22Rv1 (cell line): ENCODE measurements at regions not wholly inside any gene's neighbourhood (a gene's known extent, or its start where the extent isn't known, plus 50 kb on each side); places are given as distances from the start of the nearest gene placed in this dataset.

ENCODE experiments used
- H3K27ac ChIP-seq: fragments of 450-650 bp; 2 replicates; pipeline ENCODE4 v1.5.1; 2017
- CTCF ChIP-seq: fragments of 450-650 bp; IDR thresholded peaks from 2 replicates; pipeline ENCODE4 v1.5.1; 2017; ENCODE audit warnings: mild to moderate bottlenecking
- ZFX ChIP-seq: fragments of 450-650 bp; IDR thresholded peaks from 2 replicates; pipeline ENCODE4 v1.6.1; 2017; ENCODE audit warnings: antibody characterized with exemption, borderline replicate concordance

DNA sequence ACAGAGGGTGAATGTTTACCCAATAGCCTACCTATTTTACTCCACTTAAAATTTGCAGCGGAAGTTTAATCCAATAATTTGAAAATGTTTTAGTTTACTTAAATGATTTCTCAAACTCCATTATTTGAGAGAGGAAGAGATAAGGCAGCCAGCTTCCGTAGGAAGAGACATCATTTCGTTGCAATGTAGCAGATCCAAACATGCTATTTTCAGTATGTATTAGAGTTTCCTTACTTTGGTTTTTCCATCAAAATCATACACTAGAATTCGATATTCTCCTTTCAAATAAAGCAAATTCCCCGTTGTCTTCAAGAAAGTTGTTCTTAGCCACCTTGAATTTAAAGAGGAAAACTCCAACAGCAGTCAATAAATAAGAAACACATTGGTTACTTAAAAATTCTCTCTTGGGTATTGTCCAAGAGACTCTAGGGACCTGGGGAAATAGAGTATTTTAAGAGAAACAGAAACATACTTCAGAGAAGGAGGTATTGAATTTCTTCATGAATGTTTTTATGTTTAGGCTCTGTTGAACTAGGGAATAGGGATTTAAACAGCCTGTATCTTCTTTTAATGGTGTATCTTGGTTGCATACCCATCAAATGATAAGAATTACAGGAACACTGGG lies 324.5 kb upstream of the GBE1 start:
- TF ChIP-seq ZFX (no peak), CTCF (no peak)
- no peak overlapping the region for H3K27ac ChIP-seq

DNA sequence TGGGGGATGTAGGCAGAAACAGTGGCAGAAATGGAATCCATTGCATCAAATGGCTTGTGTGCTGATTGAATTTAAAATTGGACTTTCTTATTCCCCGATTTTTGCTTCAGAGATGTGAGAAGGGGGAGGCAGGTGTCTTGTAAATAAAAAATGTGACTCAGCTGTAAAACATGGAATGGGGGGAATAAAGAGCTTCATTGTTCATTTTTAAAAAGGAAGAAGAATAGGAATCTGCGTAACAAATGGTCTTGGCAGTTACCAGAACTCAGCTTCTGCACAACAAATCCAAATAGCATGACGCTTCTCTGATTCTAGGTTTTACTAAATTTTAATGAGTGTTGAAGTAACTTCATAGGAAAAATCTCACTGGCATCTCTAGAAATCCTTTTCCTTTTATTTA lies 323.9 kb upstream of the GBE1 start:
- no peak overlapping the region for H3K27ac ChIP-seq

GRCh38 chr3:82084824-82085223 lies 323.4 kb upstream of the GBE1 start:
- H3K27ac ChIP-seq, result no peak overlapping the region
- no peak for TF ChIP-seq CTCF
- TF ChIP-seq ZFX, result no peak

More for the DNA sequence above, 323.9 kb upstream of the GBE1 start:
- TF ChIP-seq ZFX (no peak), CTCF (no peak)

- no peak overlapping the region for H3K27ac ChIP-seq
- TF ChIP-seq ZFX, result no peak
- no peak for TF ChIP-seq CTCF
These were observed 321.4 kb upstream of the GBE1 start for GRCh38 chr3:82082796-82083195.

DNA sequence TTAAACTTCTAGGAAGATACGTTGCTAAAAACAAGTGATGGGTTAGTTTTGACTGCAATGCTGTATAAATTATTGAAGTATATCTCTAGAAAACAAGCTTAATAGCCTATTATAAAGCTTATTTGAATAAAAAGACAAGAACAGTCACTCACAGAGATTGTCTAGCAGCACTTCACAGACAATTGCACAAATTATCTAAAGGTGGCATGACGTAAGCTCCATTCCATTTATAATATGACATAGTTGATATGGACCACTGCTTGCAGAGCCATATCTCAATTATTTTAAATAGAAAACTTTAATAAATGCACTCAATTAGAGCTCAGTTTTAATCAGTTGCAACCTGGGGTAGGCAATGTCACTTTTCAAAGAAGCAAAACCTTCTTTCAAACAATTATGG lies 319.9 kb upstream of the GBE1 start:
- no peak for TF ChIP-seq CTCF
- no peak for TF ChIP-seq ZFX
- no peak overlapping the region for H3K27ac ChIP-seq

DNA sequence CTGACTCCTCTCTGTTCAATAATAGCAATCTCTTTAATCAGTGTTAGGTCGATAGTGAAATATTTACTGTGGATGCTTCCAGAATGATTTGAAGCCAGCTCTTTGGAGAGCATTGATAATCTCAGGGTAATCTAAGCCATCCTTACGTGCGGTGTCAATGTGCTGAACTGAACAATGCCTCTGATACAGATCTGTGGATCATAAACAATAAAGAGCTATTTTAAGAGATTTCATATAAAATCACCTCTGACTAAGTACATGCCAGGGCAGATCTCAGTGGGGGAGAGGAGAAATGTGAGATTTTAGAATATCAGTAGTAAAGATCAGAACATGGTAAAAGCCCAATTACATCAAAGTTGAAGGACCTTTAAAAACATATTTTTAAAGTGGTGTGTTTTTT lies 319.3 kb upstream of the GBE1 start:
- no peak overlapping the region for H3K27ac ChIP-seq
- TF ChIP-seq ZFX, result no peak
- TF ChIP-seq CTCF, result no peak

- TF ChIP-seq CTCF (no peak), ZFX (no peak)
- H3K27ac ChIP-seq, result no peak overlapping the region
These were observed 318.8 kb upstream of the GBE1 start for GRCh38 chr3:82080261-82080660.
